ENCODE measurements at regions not wholly inside any gene's neighbourhood (a gene's known extent, or its start where the extent isn't known, plus 50 kb on each side); places are given as distances from the start of the nearest gene placed in this dataset.
"Not testable (repeated sequence)": the region's sequence is repeated elsewhere in the genome, so short reads cannot be mapped to it uniquely, and the experiment has no call there.

GRCh38 chrX:7614616-7615015 is 228.4 kb upstream of the VCX start:
- POLR2A ChIA-PET, result no interaction called here
- TF ChIP-seq JUN (IDR thresholded peaks at IDR 0.05; ENCODE audit: borderline replicate concordance, insufficient read depth, insufficient read length, low read depth) (no peak), CTCF (IDR thresholded peaks at IDR 0.05; ENCODE audit: extremely low read depth in 1 of 2, insufficient read depth in 1 of 2, low read depth in 1 of 2, low read length in 2 of 2) (no peak), POLR2AphosphoS5 (IDR thresholded peaks at IDR 0.05; ENCODE audit: insufficient read depth, low read depth, low read length) (no peak), FOS (IDR thresholded peaks at IDR 0.05; ENCODE audit: borderline replicate concordance, insufficient read depth, low read length) (no peak), POLR2A (IDR thresholded peaks at IDR 0.05; ENCODE audit: low read depth, low read length) (no peak), MAX (IDR thresholded peaks at IDR 0.05; ENCODE audit: insufficient read depth, insufficient read length) (no peak), EZH2 (IDR thresholded peaks at IDR 0.05; ENCODE audit: borderline replicate concordance, low read depth, low read length, severe bottlenecking) (no peak), MYC (IDR thresholded peaks at IDR 0.05; ENCODE audit: low read depth, low read length) (no peak), GATA2 (IDR thresholded peaks at IDR 0.05; ENCODE audit: insufficient read depth, insufficient read length, low read depth, low read length) (no peak)
- no peaks in the 10 kb centered on the region for H3K9me3 ChIP-seq (replicated peaks; ENCODE audit: control insufficient read depth, insufficient read depth, low read length)
- H3K36me3 ChIP-seq (ENCODE audit: control insufficient read depth in 2 of 2, extremely low read depth in 1 of 2, insufficient read depth in 2 of 2, low read length in 2 of 2), result no peaks in the 10 kb centered on the region
- H3K79me2 ChIP-seq (ENCODE audit: control insufficient read depth, insufficient read depth, low read length), result no peaks in the 10 kb centered on the region
- H3K9me1 ChIP-seq (replicated peaks; ENCODE audit: control insufficient read depth, extremely low read depth, insufficient read depth, low read length), result no peaks in the 10 kb centered on the region
- no peak overlapping the region for H2AFZ ChIP-seq (ENCODE audit: low read depth, low read length)
- no TSS peak for BruUV-seq (replicated peaks)
- H3K4me2 ChIP-seq (ENCODE audit: insufficient read depth, low read length), result no peak overlapping the region
- H3K9ac ChIP-seq (replicated peaks; ENCODE audit: extremely low read depth, insufficient read depth, low read length), result no peak overlapping the region
- intact Hi-C loops (cut with micrococcal nuclease), result no loop called here
- CTCF ChIA-PET, result no interaction called here
- H3K4me1 ChIP-seq (ENCODE audit: control insufficient read depth, extremely low read depth, insufficient read depth, low read length), result no peaks in the 10 kb centered on the region
- dilution Hi-C loops (cut with MboI; ENCODE audit: extremely low pct_ligation_motif_present, low sequenced_read_pairs), result no loop called here
- H3K27ac ChIP-seq (ENCODE audit: insufficient read depth, low read depth, low read length), result no peak overlapping the region
- no peaks in the 10 kb centered on the region for H3K27me3 ChIP-seq (ENCODE audit: control insufficient read depth in 2 of 2, insufficient read depth in 2 of 2, low read length in 2 of 2)
- FAIRE-seq, result no peak
- no peak overlapping the region for H3K4me3 ChIP-seq (replicated peaks in 1 of 3; ENCODE audit: insufficient read depth in 1 of 3, low read depth in 1 of 3, low read length in 3 of 3)
- no peaks in the 10 kb centered on the region for H4K20me1 ChIP-seq (replicated peaks; ENCODE audit: control insufficient read depth, extremely low read depth, insufficient read depth, low read length)
- DNase-seq (ENCODE audit: low read depth, low spot score), result no peak

- intact Hi-C loops (cut with micrococcal nuclease); POLR2A ChIA-PET; FAIRE-seq: not testable (repeated sequence)
These were observed 234.3 kb upstream of the VCX start for GRCh38 chrX:7608625-7609024.

More at GRCh38 chrX:7608625-7609024, 234.3 kb upstream of the VCX start:
- H3K27ac ChIP-seq (ENCODE audit: insufficient read depth, low read depth, low read length); H3K4me3 ChIP-seq (replicated peaks in 1 of 3; ENCODE audit: insufficient read depth in 1 of 3, low read depth in 1 of 3, low read length in 3 of 3); H3K79me2 ChIP-seq (ENCODE audit: control insufficient read depth, insufficient read depth, low read length); H3K36me3 ChIP-seq (ENCODE audit: control insufficient read depth in 2 of 2, extremely low read depth in 1 of 2, insufficient read depth in 2 of 2, low read length in 2 of 2); H3K4me2 ChIP-seq (ENCODE audit: insufficient read depth, low read length); DNase-seq (ENCODE audit: low read depth, low spot score); H3K9me1 ChIP-seq (replicated peaks; ENCODE audit: control insufficient read depth, extremely low read depth, insufficient read depth, low read length); H3K27me3 ChIP-seq (ENCODE audit: control insufficient read depth in 2 of 2, insufficient read depth in 2 of 2, low read length in 2 of 2); BruUV-seq (replicated peaks); CTCF ChIA-PET; H3K9ac ChIP-seq (replicated peaks; ENCODE audit: extremely low read depth, insufficient read depth, low read length); H3K4me1 ChIP-seq (ENCODE audit: control insufficient read depth, extremely low read depth, insufficient read depth, low read length); H2AFZ ChIP-seq (ENCODE audit: low read depth, low read length); dilution Hi-C loops (cut with MboI; ENCODE audit: extremely low pct_ligation_motif_present, low sequenced_read_pairs); H4K20me1 ChIP-seq (replicated peaks; ENCODE audit: control insufficient read depth, extremely low read depth, insufficient read depth, low read length); H3K9me3 ChIP-seq (replicated peaks; ENCODE audit: control insufficient read depth, insufficient read depth, low read length): not testable (repeated sequence)
